Activated T-helper 2 cell treated with anti-CD3 and anti-CD28 coated beads, Interferon-gamma antibody, Interleukin-2, Interleukin-4, amounts not matched to agents 10 μg/mL and 5 μg/mL and 100 μg/mL, durations not matched to agents 14 hours and 24 hours and 36 hours (primary cell): ENCODE measurements at regions not wholly inside any gene's neighbourhood (a gene's known extent, or its start where the extent isn't known, plus 50 kb on each side); places are given as distances from the start of the nearest gene placed in this dataset.

Source experiments
- DNase-seq: peaks from one replicate; pipeline ENCODE4 v3.0.0; 2021; ENCODE audit warnings: low spot score
- H3K27ac Mint-ChIP-seq: one replicate; pipeline ENCODE4 v1.8.0; 2021; ENCODE audit warnings: mixed read lengths
- H3K27me3 Mint-ChIP-seq: one replicate; pipeline ENCODE4 v1.8.0; 2021; ENCODE audit warnings: low read depth, mixed read lengths
- H3K36me3 Mint-ChIP-seq: one replicate; pipeline ENCODE4 v1.8.0; 2021; ENCODE audit warnings: low read depth, mixed read lengths
- H3K4me1 Mint-ChIP-seq: one replicate; pipeline ENCODE4 v1.8.0; 2021; ENCODE audit warnings: low read depth, mixed read lengths
- H3K4me3 Mint-ChIP-seq: one replicate; pipeline ENCODE4 v1.8.0; 2021; ENCODE audit warnings: low read depth, mild to moderate bottlenecking, moderate library complexity, mixed read lengths
- H3K9me3 Mint-ChIP-seq: one replicate; pipeline ENCODE4 v1.8.0; 2021; ENCODE audit warnings: mixed read lengths
- intact Hi-C: fragments of 100-400 bp; cut with micrococcal nuclease; formaldehyde crosslinking; loops from one replicate; pipeline ENCODE4 v1.15.1; 2023

- Mint-ChIP-seq H3K9me3 (no peaks in the 10 kb centered on the region), H3K27ac (no peak overlapping the region), H3K36me3 (peaks cover 3% of the 10 kb centered on the region), H3K27me3 (no peaks in the 10 kb centered on the region), H3K4me1 (peaks cover 13% of the 10 kb centered on the region), H3K4me3 (no peak overlapping the region)
- intact Hi-C loops: no loop called here
- DNase-seq: no peak
Measured at GRCh38 chr2:177329064-177329463, 63.5 kb upstream of the AGPS start.

GRCh38 chr2:177331466-177331997 lies 61.0 kb upstream of the AGPS start:
- Mint-ChIP-seq H3K27me3 (no peaks in the 10 kb centered on the region), H3K9me3 (no peaks in the 10 kb centered on the region), H3K4me3 (no peak overlapping the region), H3K4me1 (peaks cover 13% of the 10 kb centered on the region), H3K36me3 (peaks cover 6% of the 10 kb centered on the region), H3K27ac (no peak overlapping the region)
- no peak for DNase-seq
- intact Hi-C loops: loop anchor here (5.0 kb wide), 1 partner anchor 286 kb away; a partner anchor contains a TSS

GRCh38 chr2:177332026-177332991 lies 60.3 kb upstream of the AGPS start:
- no peaks in the 10 kb centered on the region for H3K9me3 Mint-ChIP-seq
- H3K4me3 Mint-ChIP-seq: no peak overlapping the region
- peaks cover 14% of the 10 kb centered on the region for H3K4me1 Mint-ChIP-seq
- peaks cover 6% of the 10 kb centered on the region for H3K36me3 Mint-ChIP-seq
- intact Hi-C loops: loop anchor here (1.0 to 5.0 kb wide), 4 partner anchors 42 to 285 kb away; a partner anchor contains a TSS
- H3K27me3 Mint-ChIP-seq: no peaks in the 10 kb centered on the region
- no peak overlapping the region for H3K27ac Mint-ChIP-seq
- DNase-seq: peak; percentile 36

- Mint-ChIP-seq H3K36me3 (peaks cover 6% of the 10 kb centered on the region), H3K4me1 (peaks cover 18% of the 10 kb centered on the region), H3K9me3 (no peaks in the 10 kb centered on the region), H3K4me3 (no peak overlapping the region), H3K27ac (peak overlapping the region; percentile 9), H3K27me3 (no peaks in the 10 kb centered on the region)
- no peak for DNase-seq
- intact Hi-C loops: loop anchor here (1.0 to 5.0 kb wide), 4 partner anchors 42 to 284 kb away; a partner anchor contains a TSS
Measured at GRCh38 chr2:177332992-177333388, 59.6 kb upstream of the AGPS start.

GRCh38 chr2:177334940-177335543 lies 57.5 kb upstream of the AGPS start:
- peaks cover 19% of the 10 kb centered on the region for H3K4me1 Mint-ChIP-seq
- no peak overlapping the region for H3K27ac Mint-ChIP-seq

GRCh38 chr2:177335917-177336450 lies 56.6 kb upstream of the AGPS start:
- Mint-ChIP-seq H3K36me3 (peaks cover 6% of the 10 kb centered on the region), H3K4me1 (peaks cover 19% of the 10 kb centered on the region), H3K9me3 (no peaks in the 10 kb centered on the region), H3K27me3 (no peaks in the 10 kb centered on the region), H3K4me3 (no peak overlapping the region), H3K27ac (no peak overlapping the region)
- no peak for DNase-seq
- intact Hi-C loops: loop anchor here (1.0 to 5.0 kb wide), 5 partner anchors 56 to 427 kb away; partner anchors contain the start of gene AGPS

More at GRCh38 chr2:177334940-177335543, 57.5 kb upstream of the AGPS start:
- DNase-seq: peak; percentile 23
- Mint-ChIP-seq H3K9me3 (no peaks in the 10 kb centered on the region), H3K36me3 (peaks cover 6% of the 10 kb centered on the region), H3K27me3 (no peaks in the 10 kb centered on the region), H3K4me3 (no peak overlapping the region)
- intact Hi-C loops: loop anchor here (1.0 to 5.0 kb wide), 6 partner anchors 57 to 428 kb away; partner anchors contain the start of gene AGPS

GRCh38 chr2:177338177-177338721 lies 54.3 kb upstream of the AGPS start:
- Mint-ChIP-seq H3K4me1 (peaks cover 11% of the 10 kb centered on the region), H3K27ac (no peak overlapping the region)
- DNase-seq: no peak

GRCh38 chr2:177340158-177340557 lies 52.4 kb upstream of the AGPS start:
- no peak overlapping the region for H3K4me3 Mint-ChIP-seq
- H3K4me1 Mint-ChIP-seq: peaks cover 9% of the 10 kb centered on the region
- no peaks in the 10 kb centered on the region for H3K36me3 Mint-ChIP-seq
- H3K27me3 Mint-ChIP-seq: no peaks in the 10 kb centered on the region
- H3K9me3 Mint-ChIP-seq: no peaks in the 10 kb centered on the region
- intact Hi-C loops: no loop called here
- no peak for DNase-seq
- no peak overlapping the region for H3K27ac Mint-ChIP-seq

More at GRCh38 chr2:177338177-177338721, 54.3 kb upstream of the AGPS start:
- H3K36me3 Mint-ChIP-seq: peaks cover 5% of the 10 kb centered on the region
- no peak overlapping the region for H3K4me3 Mint-ChIP-seq
- no peaks in the 10 kb centered on the region for H3K9me3 Mint-ChIP-seq
- intact Hi-C loops: loop anchor here (5.0 kb wide), 1 partner anchor 214 kb away; a partner anchor contains a TSS
- H3K27me3 Mint-ChIP-seq: no peaks in the 10 kb centered on the region

- intact Hi-C loops: no loop called here
- no peak overlapping the region for H3K4me3 Mint-ChIP-seq
- no peak overlapping the region for H3K27ac Mint-ChIP-seq
- no peak for DNase-seq
- H3K36me3 Mint-ChIP-seq: no peaks in the 10 kb centered on the region
- H3K9me3 Mint-ChIP-seq: no peaks in the 10 kb centered on the region
- H3K27me3 Mint-ChIP-seq: no peaks in the 10 kb centered on the region
- H3K4me1 Mint-ChIP-seq: peaks cover 5% of the 10 kb centered on the region
Measured at GRCh38 chr2:177342736-177343135, 49.8 kb upstream of the AGPS start.
